Activated B cell treated with CpG ODN at 0.5 μM for 24 hours (primary cell): ENCODE measurements at regions not wholly inside any gene's neighbourhood (a gene's known extent, or its start where the extent isn't known, plus 50 kb on each side); places are given as distances from the start of the nearest gene placed in this dataset.

Source experiments
- ATAC-seq: fragments of 200-7000 bp; cut with Tn5 transposase; one replicate; pipeline ENCODE4 v1.10.0; 2021; ENCODE audit warnings: low read depth, mild to moderate bottlenecking, moderate library complexity
- CTCF ChIA-PET: fragments of 350-600 bp; sonication (Branson Sonifier 250); formaldehyde crosslinking; loops from one replicate; lab custom pipeline; 2021; ENCODE audit warnings: antibody characterized with exemption; lab: Charles Lee
- POLR2A ChIA-PET: fragments of 350-600 bp; sonication (Branson Sonifier 250); formaldehyde crosslinking; loops from one replicate; lab custom pipeline; 2021; ENCODE audit warnings: antibody characterized with exemption; lab: Charles Lee
- DNase-seq: peaks from one replicate; pipeline ENCODE4 v3.0.0; 2022
- H3K27ac Mint-ChIP-seq: one replicate; pipeline ENCODE4 v1.8.0; 2020; ENCODE audit warnings: mixed read lengths
- H3K27me3 Mint-ChIP-seq: one replicate; pipeline ENCODE4 v1.8.0; 2021; ENCODE audit warnings: mixed read lengths
- H3K36me3 Mint-ChIP-seq: one replicate; pipeline ENCODE4 v1.8.0; 2021; ENCODE audit warnings: low read depth, mixed read lengths
- H3K4me1 Mint-ChIP-seq: one replicate; pipeline ENCODE4 v1.8.0; 2021; ENCODE audit warnings: mixed read lengths
- H3K4me3 Mint-ChIP-seq: one replicate; pipeline ENCODE4 v1.8.0; 2020; ENCODE audit warnings: mild to moderate bottlenecking, mixed read lengths
- H3K9me3 Mint-ChIP-seq: one replicate; pipeline ENCODE4 v1.8.0; 2020; ENCODE audit warnings: mixed read lengths
- intact Hi-C: fragments of 100-400 bp; cut with micrococcal nuclease; formaldehyde crosslinking; loops from one replicate; pipeline ENCODE4 v1.15.1; 2024
- TF ChIP-seq, protein P1 (sequence below): fragments of 200-600 bp; IDR thresholded peaks from one replicate; pipeline ENCODE4 v1.8.0; 2022; ENCODE audit warnings: antibody characterized with exemption, mild to moderate bottlenecking

DNA sequence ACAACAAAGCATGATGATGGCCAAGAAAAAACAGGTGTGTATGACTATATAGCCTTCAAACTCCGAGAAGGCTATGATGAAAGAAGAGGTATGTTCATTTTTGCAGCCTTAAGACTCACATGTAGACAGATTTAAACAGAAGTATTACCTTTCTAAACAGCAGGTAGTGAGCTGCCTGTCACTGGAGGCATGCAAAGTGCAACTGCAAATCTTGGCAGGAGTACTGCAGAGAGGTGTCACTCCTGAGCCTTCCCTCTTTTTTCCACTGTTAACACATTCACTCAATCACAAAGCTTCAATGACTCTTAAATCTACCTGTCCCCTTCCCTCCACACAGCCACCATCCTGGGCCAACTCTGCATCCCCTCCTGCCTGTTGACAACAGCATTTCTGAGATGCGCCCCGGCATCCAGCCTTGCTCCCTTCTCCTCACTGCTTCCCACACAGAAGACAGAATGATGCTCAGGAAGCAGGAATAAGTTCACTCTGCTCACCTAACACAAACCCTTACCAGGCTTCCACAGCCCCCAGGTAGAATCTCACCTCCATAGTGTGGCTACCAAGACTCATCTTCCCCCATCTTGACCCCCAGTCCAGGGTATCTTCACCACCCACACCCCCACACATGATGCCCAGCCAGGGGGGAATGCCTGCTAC is 161.9 kb upstream of the ZMIZ1 start:
- TF ChIP-seq, protein P1, sequence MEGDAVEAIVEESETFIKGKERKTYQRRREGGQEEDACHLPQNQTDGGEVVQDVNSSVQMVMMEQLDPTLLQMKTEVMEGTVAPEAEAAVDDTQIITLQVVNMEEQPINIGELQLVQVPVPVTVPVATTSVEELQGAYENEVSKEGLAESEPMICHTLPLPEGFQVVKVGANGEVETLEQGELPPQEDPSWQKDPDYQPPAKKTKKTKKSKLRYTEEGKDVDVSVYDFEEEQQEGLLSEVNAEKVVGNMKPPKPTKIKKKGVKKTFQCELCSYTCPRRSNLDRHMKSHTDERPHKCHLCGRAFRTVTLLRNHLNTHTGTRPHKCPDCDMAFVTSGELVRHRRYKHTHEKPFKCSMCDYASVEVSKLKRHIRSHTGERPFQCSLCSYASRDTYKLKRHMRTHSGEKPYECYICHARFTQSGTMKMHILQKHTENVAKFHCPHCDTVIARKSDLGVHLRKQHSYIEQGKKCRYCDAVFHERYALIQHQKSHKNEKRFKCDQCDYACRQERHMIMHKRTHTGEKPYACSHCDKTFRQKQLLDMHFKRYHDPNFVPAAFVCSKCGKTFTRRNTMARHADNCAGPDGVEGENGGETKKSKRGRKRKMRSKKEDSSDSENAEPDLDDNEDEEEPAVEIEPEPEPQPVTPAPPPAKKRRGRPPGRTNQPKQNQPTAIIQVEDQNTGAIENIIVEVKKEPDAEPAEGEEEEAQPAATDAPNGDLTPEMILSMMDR, result no peak
- H3K4me1 Mint-ChIP-seq, result no peaks in the 10 kb centered on the region
- intact Hi-C loops, result no loop called here
- peaks cover 13% of the 10 kb centered on the region for H3K27me3 Mint-ChIP-seq
- DNase-seq, result no peak
- ATAC-seq, result no peak
- H3K27ac Mint-ChIP-seq, result no peak overlapping the region
- CTCF ChIA-PET, result interaction anchor here (1.0 kb wide), 1 partner anchor 92 kb away, joined by 3 read pairs; no protein-coding TSS in a partner anchor
- H3K9me3 Mint-ChIP-seq, result no peaks in the 10 kb centered on the region
- no peak overlapping the region for H3K4me3 Mint-ChIP-seq
- POLR2A ChIA-PET, result no interaction called here
- H3K36me3 Mint-ChIP-seq, result no peaks in the 10 kb centered on the region

DNA sequence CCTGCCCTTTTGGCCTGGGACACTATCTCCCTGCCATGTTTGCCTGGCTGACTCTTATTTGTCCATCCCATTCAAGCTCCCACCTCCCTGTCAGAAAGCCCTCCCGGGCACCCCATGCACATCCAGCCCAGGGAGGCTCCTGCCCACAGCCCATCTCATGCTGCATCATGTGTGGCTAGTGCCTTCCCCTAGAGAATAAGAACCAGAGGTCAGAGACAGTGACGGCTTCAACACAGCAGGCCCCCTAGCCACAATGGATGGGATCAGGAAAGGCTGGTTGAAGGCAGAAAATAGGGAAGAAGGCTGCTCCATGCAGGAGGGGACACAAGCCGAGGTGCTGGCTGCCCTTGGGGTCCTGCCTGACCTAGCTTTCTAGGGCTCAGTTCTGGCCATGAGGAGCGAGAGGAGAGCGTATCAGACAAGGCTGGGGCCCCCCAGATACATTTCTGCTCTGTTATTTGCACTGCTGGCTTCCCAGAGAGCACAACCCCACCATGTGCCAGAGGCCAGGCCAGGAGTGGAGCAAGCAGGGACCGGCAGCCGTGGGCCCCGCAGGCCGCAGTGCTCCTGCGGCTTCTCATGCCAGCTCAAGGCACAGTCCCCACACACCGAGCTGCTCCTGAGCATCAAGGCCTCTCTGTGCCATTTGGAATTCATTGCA is 161.1 kb upstream of the ZMIZ1 start:
- TF ChIP-seq, protein P1, result no peak
- no peak for ATAC-seq
- no peak overlapping the region for H3K27ac Mint-ChIP-seq
- intact Hi-C loops, result no loop called here
- CTCF ChIA-PET, result interaction anchor here (1.0 kb wide), 1 partner anchor 91 kb away, joined by 3 read pairs; no protein-coding TSS in a partner anchor
- H3K4me1 Mint-ChIP-seq, result no peaks in the 10 kb centered on the region
- peaks cover 13% of the 10 kb centered on the region for H3K27me3 Mint-ChIP-seq
- H3K36me3 Mint-ChIP-seq, result no peaks in the 10 kb centered on the region
- H3K4me3 Mint-ChIP-seq, result no peak overlapping the region
- H3K9me3 Mint-ChIP-seq, result no peaks in the 10 kb centered on the region
- DNase-seq, result no peak
- POLR2A ChIA-PET, result no interaction called here

DNA sequence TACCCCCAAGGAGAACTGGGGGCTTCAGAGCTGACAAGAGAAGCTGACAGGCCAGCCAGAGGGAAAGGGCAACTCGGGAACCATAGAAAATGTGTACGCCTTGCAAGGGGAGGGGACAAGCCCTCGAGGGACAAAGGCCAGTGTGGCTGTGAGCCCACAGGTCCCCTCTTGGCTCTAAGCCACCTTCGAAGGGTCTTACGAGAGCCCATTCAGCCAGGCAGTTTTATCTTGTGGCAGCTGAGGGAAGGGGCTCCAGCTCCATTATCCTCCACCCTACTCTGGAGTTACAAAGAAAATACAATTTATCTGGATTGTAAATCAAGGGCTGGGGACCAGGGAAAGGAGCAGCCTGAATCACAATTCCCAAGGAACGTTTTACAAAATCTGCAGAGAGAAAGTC is 159.5 kb upstream of the ZMIZ1 start:
- ATAC-seq (no peak), DNase-seq (no peak)
- peaks cover 11% of the 10 kb centered on the region for H3K27me3 Mint-ChIP-seq
- intact Hi-C loops, result no loop called here
- peaks cover 2% of the 10 kb centered on the region for H3K4me1 Mint-ChIP-seq
- no peaks in the 10 kb centered on the region for H3K36me3 Mint-ChIP-seq
- CTCF ChIA-PET, result no interaction called here
- TF ChIP-seq, protein P1, result no peak
- H3K4me3 Mint-ChIP-seq, result no peak overlapping the region
- no peak overlapping the region for H3K27ac Mint-ChIP-seq
- POLR2A ChIA-PET, result no interaction called here
- no peaks in the 10 kb centered on the region for H3K9me3 Mint-ChIP-seq

DNA sequence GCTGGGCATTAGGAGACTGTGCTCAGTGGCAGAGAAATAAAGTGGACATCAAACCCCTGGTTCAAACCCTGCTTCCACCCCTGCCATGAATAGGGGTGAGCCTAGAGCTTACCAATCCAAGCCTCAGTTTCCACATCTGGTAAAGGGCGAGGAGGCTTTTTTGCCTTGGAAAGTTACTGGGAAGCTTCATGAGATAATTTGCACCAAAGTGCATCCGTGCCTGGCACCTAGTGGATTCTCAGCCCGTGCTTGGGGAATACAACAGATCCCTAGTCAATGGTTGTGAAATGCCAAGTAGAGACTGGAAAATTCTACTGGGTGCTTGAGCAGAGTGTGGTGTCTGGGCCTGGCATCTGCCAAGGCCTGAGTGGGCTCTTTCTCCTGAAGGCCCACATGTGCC is 158.7 kb upstream of the ZMIZ1 start:
- CTCF ChIA-PET, result no interaction called here
- peaks cover 11% of the 10 kb centered on the region for H3K27me3 Mint-ChIP-seq
- H3K9me3 Mint-ChIP-seq, result no peaks in the 10 kb centered on the region
- DNase-seq (no peak), ATAC-seq (no peak)
- POLR2A ChIA-PET, result no interaction called here
- H3K36me3 Mint-ChIP-seq, result no peaks in the 10 kb centered on the region
- no peak overlapping the region for H3K27ac Mint-ChIP-seq
- H3K4me3 Mint-ChIP-seq, result no peak overlapping the region
- H3K4me1 Mint-ChIP-seq, result peaks cover 10% of the 10 kb centered on the region
- TF ChIP-seq, protein P1, result no peak
- intact Hi-C loops, result no loop called here

DNA sequence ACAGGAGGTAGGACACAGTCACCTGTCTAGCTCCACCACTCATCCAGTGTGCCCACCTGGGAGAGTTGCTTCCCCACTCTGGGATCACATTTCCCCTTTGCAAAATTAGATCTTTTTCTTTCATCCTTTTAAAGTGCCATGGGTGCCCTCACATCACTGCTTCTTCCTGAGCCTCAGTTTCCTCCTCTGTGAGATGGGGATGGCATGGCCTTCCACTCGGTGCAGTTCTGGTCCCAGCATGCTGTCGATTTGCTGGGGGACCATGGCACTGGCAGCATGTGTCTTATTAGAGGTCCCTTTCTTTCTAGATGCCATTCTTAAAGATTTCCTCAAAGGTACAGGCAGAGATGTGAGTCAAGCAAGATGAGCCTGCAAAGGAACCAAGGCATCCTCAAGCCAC is 158.3 kb upstream of the ZMIZ1 start:
- ATAC-seq, result no peak
- Mint-ChIP-seq H3K27ac (no peak overlapping the region), H3K36me3 (no peaks in the 10 kb centered on the region), H3K9me3 (no peaks in the 10 kb centered on the region), H3K4me1 (peaks cover 10% of the 10 kb centered on the region), H3K27me3 (peaks cover 8% of the 10 kb centered on the region), H3K4me3 (no peak overlapping the region)
- TF ChIP-seq, protein P1, result no peak
- ChIA-PET CTCF (no interaction called here), POLR2A (no interaction called here)
- intact Hi-C loops, result no loop called here
- DNase-seq, result no peak
